A172 (cell line): ENCODE measurements at regions not wholly inside any gene's neighbourhood (a gene's known extent, or its start where the extent isn't known, plus 50 kb on each side); places are given as distances from the start of the nearest gene placed in this dataset.
"Not testable (repeated sequence)": the region's sequence is repeated elsewhere in the genome, so short reads cannot be mapped to it uniquely, and the experiment has no call there.

Experiments used
- DNase-seq: peaks from one replicate; pipeline ENCODE4 v3.0.0-alpha.2; 2015; ENCODE audit warnings: low spot score

- no peak for DNase-seq
These were observed 199.8 kb downstream of the LRRC70 start for GRCh38 chr5:62778316-62779009.

GRCh38 chr5:62777081-62777480 lies 198.5 kb downstream of the LRRC70 start:
- not testable (repeated sequence) for DNase-seq

GRCh38 chr5:62776592-62776991 lies 198.0 kb downstream of the LRRC70 start:
- not testable (repeated sequence) for DNase-seq

- DNase-seq, result no peak
These were observed 194.8 kb downstream of the LRRC70 start for GRCh38 chr5:62773460-62773859.

GRCh38 chr5:62771341-62771740 lies 192.7 kb downstream of the LRRC70 start:
- no peak for DNase-seq

- no peak for DNase-seq
These were observed 189.0 kb downstream of the LRRC70 start for GRCh38 chr5:62767650-62768049.

GRCh38 chr5:62767077-62767476 lies 188.5 kb downstream of the LRRC70 start:
- DNase-seq, result no peak

- no peak for DNase-seq
These were observed 183.9 kb downstream of the LRRC70 start for GRCh38 chr5:62762503-62762902.

GRCh38 chr5:62757686-62758085 lies 179.1 kb downstream of the LRRC70 start:
- not testable (repeated sequence) for DNase-seq

GRCh38 chr5:62752998-62753367 lies 174.4 kb downstream of the LRRC70 start:
- DNase-seq, result not testable (repeated sequence)

- peak; percentile 13 for DNase-seq
These were observed 173.7 kb downstream of the LRRC70 start for GRCh38 chr5:62752056-62752997.

- DNase-seq, result no peak
These were observed 163.6 kb downstream of the LRRC70 start for GRCh38 chr5:62742207-62742606.

- DNase-seq, result no peak
These were observed 163.1 kb downstream of the LRRC70 start for GRCh38 chr5:62741761-62742160.

- DNase-seq, result no peak
These were observed 159.1 kb downstream of the LRRC70 start for GRCh38 chr5:62737766-62738165.

GRCh38 chr5:62732677-62733121 lies 154.1 kb downstream of the LRRC70 start:
- DNase-seq, result no peak

- no peak for DNase-seq
These were observed 152.4 kb downstream of the LRRC70 start for GRCh38 chr5:62731022-62731421.

GRCh38 chr5:62729675-62730074 lies 151.1 kb downstream of the LRRC70 start:
- DNase-seq, result no peak

GRCh38 chr5:62727861-62728260 lies 149.2 kb downstream of the LRRC70 start:
- no peak for DNase-seq

GRCh38 chr5:62727184-62727583 lies 148.6 kb downstream of the LRRC70 start:
- no peak for DNase-seq

GRCh38 chr5:62722360-62722759 lies 143.7 kb downstream of the LRRC70 start:
- DNase-seq, result peak; percentile 2

GRCh38 chr5:62720031-62720441 lies 141.4 kb downstream of the LRRC70 start:
- peak; percentile 22 for DNase-seq

GRCh38 chr5:62719061-62719720 lies 140.6 kb downstream of the LRRC70 start:
- no peak for DNase-seq
